ENCODE measurements at regions not wholly inside any gene's neighbourhood (a gene's known extent, or its start where the extent isn't known, plus 50 kb on each side); places are given as distances from the start of the nearest gene placed in this dataset.

DNA sequence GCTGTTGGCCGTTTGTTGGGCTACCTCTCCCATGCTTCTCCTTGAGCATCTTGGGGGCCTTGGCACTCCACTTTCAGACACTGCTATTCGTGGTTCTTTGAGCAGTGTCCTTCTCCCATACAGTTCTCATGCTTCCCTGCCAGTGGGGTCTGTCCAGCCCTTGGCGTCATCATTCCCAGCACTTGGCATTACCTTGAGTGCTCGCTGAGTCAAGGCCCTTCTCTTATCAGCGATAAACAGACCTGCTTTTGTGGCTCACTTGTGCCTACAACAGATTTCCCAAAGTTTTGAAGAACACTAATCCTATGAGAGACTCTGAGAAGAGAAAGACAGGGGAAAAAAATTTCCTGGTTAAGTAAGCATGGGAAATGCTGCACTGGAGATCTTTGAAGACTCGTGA is 85.3 kb downstream of the NOC3L start:
- Mint-ChIP-seq H3K9me3 (peaks cover 0 to 7% (median 0%) of the 10 kb centered on the region in 3 donors), H3K4me3 (no peak overlapping the region), H3K27me3 (peaks cover 7% of the 10 kb centered on the region), H3K27ac (no peak overlapping the region), H3K36me3 (peaks cover 2% of the 10 kb centered on the region), H3K4me1 (peaks cover 0 to 3% (median 2%) of the 10 kb centered on the region in 3 donors)

DNA sequence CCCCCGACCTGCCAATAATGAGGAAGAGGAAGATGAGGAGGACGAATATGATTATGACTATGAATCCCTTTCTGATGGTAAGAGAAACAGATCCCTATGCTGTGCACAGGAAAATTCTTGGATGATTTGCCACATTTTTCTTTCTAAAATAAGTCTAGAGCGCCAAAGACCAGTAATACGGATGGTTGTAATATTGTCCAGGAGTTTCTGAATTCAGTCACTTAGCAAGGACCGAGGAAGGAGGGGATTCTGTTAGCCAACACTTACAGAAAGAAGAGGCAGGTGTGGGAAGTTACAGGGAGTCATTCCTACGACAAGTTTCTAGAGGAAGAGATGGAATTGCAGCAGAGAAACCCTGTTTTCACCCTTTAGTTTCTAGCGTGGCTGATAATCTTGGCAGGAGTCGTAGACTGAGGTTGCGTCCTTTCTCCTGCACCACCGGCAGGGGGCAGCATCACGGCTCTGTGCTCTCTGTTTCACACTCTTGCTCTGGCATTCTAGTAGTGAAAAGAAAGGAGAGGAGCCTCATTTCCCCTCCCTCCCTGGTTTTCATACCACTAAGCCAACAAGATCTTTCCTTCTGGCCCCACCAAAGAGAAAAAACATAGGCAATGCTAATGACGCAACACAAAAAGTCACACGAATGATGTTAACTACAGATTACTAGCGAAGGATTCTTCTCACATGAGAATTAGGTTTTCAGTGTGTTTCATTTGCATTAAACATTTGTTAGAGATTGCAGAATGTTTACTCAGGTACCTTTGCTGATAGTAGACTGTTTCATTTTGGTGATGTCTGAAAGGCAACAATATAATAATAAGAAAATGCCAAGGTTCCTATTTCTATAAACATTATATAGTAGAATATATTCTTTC is 82.7 kb downstream of the NOC3L start:
- H3K9me3 Mint-ChIP-seq = no peaks in the 10 kb centered on the region
- H3K4me3 Mint-ChIP-seq = no peak overlapping the region
- H3K36me3 Mint-ChIP-seq = peaks cover 2% of the 10 kb centered on the region
- H3K27me3 Mint-ChIP-seq = peaks cover 7% of the 10 kb centered on the region
- no peak overlapping the region for H3K27ac Mint-ChIP-seq
- peaks cover 0 to 3% (median 2%) of the 10 kb centered on the region in 3 donors for H3K4me1 Mint-ChIP-seq

DNA sequence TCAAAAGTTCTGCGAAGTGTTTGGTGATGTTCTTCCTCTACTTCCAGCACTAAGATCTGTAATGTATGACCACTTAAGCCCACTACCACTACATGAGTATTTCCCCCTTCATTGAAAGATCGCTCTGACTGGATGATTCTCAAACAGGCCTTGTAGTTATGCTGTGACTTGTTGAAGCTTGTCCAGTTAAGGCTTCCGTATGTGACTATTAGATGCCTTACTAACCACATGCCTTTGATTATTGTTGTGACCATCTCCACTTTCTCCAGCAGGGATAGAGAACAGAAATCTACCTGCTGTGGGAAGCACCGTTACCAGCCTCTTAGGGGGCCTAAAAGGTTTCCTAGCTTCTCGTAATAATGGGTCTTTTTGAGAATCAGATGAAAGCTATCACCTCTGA is 81.1 kb downstream of the NOC3L start:
- Mint-ChIP-seq H3K4me1 (peaks cover 0 to 3% (median 2%) of the 10 kb centered on the region in 3 donors), H3K9me3 (no peaks in the 10 kb centered on the region), H3K36me3 (no peaks in the 10 kb centered on the region), H3K4me3 (no peak overlapping the region), H3K27me3 (peaks cover 10% of the 10 kb centered on the region), H3K27ac (no peak overlapping the region)

DNA sequence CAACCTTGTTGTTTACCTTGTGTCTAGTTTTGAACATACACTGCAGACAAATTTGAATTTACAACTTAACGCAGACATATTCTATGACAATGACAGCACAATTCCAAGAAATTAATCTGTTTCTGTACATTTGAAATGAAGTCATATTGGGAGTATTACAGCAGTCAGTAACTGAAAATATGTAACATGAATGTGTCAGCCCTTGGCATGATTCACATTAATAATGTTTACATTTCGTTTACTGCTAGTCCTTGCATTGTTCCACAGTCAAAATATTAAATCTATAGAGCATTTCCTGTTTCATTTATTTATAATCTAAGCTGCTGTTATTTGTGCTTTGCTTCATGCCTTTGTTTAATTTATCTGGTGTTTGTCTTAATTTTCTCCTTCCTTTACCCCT is 80.4 kb downstream of the NOC3L start:
- Mint-ChIP-seq H3K27ac (no peak overlapping the region), H3K9me3 (no peaks in the 10 kb centered on the region), H3K36me3 (no peaks in the 10 kb centered on the region), H3K4me3 (no peak overlapping the region), H3K4me1 (peaks cover 0 to 3% (median 2%) of the 10 kb centered on the region in 3 donors), H3K27me3 (peaks cover 10% of the 10 kb centered on the region)

All from IgD-negative memory B cell (primary cell).